ENCODE measurements at regions not wholly inside any gene's neighbourhood (a gene's known extent, or its start where the extent isn't known, plus 50 kb on each side); places are given as distances from the start of the nearest gene placed in this dataset.
"Not testable (repeated sequence)": the region's sequence is repeated elsewhere in the genome, so short reads cannot be mapped to it uniquely, and the experiment has no call there.

GRCh38 chr1:222053790-222054294 is 312.0 kb upstream of the DUSP10 start:
- Histone ChIP-seq H3K4me3 (ENCODE audit: low read length, poor library complexity, severe bottlenecking) (no peak overlapping the region), H3K4me1 (ENCODE audit: insufficient read depth, low read length, poor library complexity, severe bottlenecking) (peaks cover 35% of the 10 kb centered on the region), H3K4me2 (ENCODE audit: low read depth, low read length, poor library complexity, severe bottlenecking) (no peak overlapping the region), H3K9me2 (replicated peaks; ENCODE audit: low read depth, low read length) (no peaks in the 10 kb centered on the region), H2AFZ (ENCODE audit: low read length) (no peak overlapping the region), H3K9ac (ENCODE audit: low read depth, low read length, poor library complexity, severe bottlenecking) (no peak overlapping the region), H3K9me3 (ENCODE audit: insufficient read depth, low read depth, low read length) (no peaks in the 10 kb centered on the region), H3K36me3 (ENCODE audit: insufficient read depth, low read length) (no peaks in the 10 kb centered on the region), H3K79me2 (ENCODE audit: insufficient read depth, low read length) (no peaks in the 10 kb centered on the region), H3K27me3 (ENCODE audit: insufficient read depth, low read length, poor library complexity, severe bottlenecking) (no peaks in the 10 kb centered on the region), H3F3A (ENCODE audit: low read depth) (no peaks in the 10 kb centered on the region), H4K20me1 (ENCODE audit: insufficient read depth, low read length, poor library complexity, severe bottlenecking) (no peaks in the 10 kb centered on the region)
- TF ChIP-seq CTCF (conservative IDR thresholded peaks at IDR 0.05; ENCODE audit: low read length) (no peak), EZH2phosphoT487 (IDR thresholded peaks at IDR 0.05; ENCODE audit: borderline replicate concordance) (no peak)

GRCh38 chr1:222051311-222051710 is 309.4 kb upstream of the DUSP10 start:
- H3K79me2 ChIP-seq (ENCODE audit: insufficient read depth, low read length); H3K36me3 ChIP-seq (ENCODE audit: insufficient read depth, low read length); H2AFZ ChIP-seq (ENCODE audit: low read length); H3K9me2 ChIP-seq (replicated peaks; ENCODE audit: low read depth, low read length); H3K27me3 ChIP-seq (ENCODE audit: insufficient read depth, low read length, poor library complexity, severe bottlenecking); H4K20me1 ChIP-seq (ENCODE audit: insufficient read depth, low read length, poor library complexity, severe bottlenecking); H3K9me3 ChIP-seq (ENCODE audit: insufficient read depth, low read depth, low read length); H3F3A ChIP-seq (ENCODE audit: low read depth): not testable (repeated sequence)
- Histone ChIP-seq H3K9ac (ENCODE audit: low read depth, low read length, poor library complexity, severe bottlenecking) (peak overlapping the region; percentile 28), H3K4me1 (ENCODE audit: insufficient read depth, low read length, poor library complexity, severe bottlenecking) (peaks cover 53% of the 10 kb centered on the region), H3K4me3 (ENCODE audit: low read length, poor library complexity, severe bottlenecking) (peak overlapping the region; percentile 53), H3K4me2 (ENCODE audit: low read depth, low read length, poor library complexity, severe bottlenecking) (peak overlapping the region; percentile 39)

DNA sequence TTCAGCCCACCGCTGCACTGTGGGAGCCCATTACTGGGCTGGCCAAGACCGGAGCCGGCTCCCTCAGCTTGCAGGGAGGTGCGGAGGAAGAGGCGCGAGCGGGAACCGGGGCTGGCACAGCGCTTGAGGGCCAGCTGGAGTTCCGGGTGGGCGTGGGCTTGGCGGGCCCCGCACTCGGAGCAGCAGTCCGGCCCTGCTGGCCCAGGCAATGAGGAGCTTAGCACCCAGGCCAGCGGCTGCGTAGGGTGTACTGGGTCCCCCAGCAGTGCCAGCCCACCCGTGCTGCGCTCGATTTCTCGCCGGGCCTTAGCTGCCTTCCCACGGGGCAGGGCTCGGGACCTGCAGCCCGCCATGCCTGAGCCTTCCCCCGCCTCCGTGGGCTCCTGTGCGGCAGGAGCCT is 307.8 kb upstream of the DUSP10 start:
- not testable (repeated sequence) for H3K9ac ChIP-seq (ENCODE audit: low read depth, low read length, poor library complexity, severe bottlenecking); H4K20me1 ChIP-seq (ENCODE audit: insufficient read depth, low read length, poor library complexity, severe bottlenecking); H3K36me3 ChIP-seq (ENCODE audit: insufficient read depth, low read length); H3K79me2 ChIP-seq (ENCODE audit: insufficient read depth, low read length); H3K9me3 ChIP-seq (ENCODE audit: insufficient read depth, low read depth, low read length); H3K4me2 ChIP-seq (ENCODE audit: low read depth, low read length, poor library complexity, severe bottlenecking); H3K27me3 ChIP-seq (ENCODE audit: insufficient read depth, low read length, poor library complexity, severe bottlenecking); H3K9me2 ChIP-seq (replicated peaks; ENCODE audit: low read depth, low read length); H2AFZ ChIP-seq (ENCODE audit: low read length); H3K4me3 ChIP-seq (ENCODE audit: low read length, poor library complexity, severe bottlenecking); H3F3A ChIP-seq (ENCODE audit: low read depth)
- H3K4me1 ChIP-seq (ENCODE audit: insufficient read depth, low read length, poor library complexity, severe bottlenecking), result peaks cover 51% of the 10 kb centered on the region

- H3K9me3 ChIP-seq (ENCODE audit: insufficient read depth, low read depth, low read length), result no peaks in the 10 kb centered on the region
- no peaks in the 10 kb centered on the region for H3K27me3 ChIP-seq (ENCODE audit: insufficient read depth, low read length, poor library complexity, severe bottlenecking)
- H2AFZ ChIP-seq (ENCODE audit: low read length), result no peak overlapping the region
- peaks cover 5% of the 10 kb centered on the region; the same call in 1 of the 2 replicates for H3F3A ChIP-seq (ENCODE audit: low read depth)
- H3K79me2 ChIP-seq (ENCODE audit: insufficient read depth, low read length), result no peaks in the 10 kb centered on the region
- peaks cover 46% of the 10 kb centered on the region for H3K4me1 ChIP-seq (ENCODE audit: insufficient read depth, low read length, poor library complexity, severe bottlenecking)
- no peaks in the 10 kb centered on the region for H3K9me2 ChIP-seq (replicated peaks; ENCODE audit: low read depth, low read length)
- TF ChIP-seq CTCF (conservative IDR thresholded peaks at IDR 0.05; ENCODE audit: low read length) (no peak), EZH2phosphoT487 (IDR thresholded peaks at IDR 0.05; ENCODE audit: borderline replicate concordance) (no peak)
- no peaks in the 10 kb centered on the region for H3K36me3 ChIP-seq (ENCODE audit: insufficient read depth, low read length)
- no peaks in the 10 kb centered on the region for H4K20me1 ChIP-seq (ENCODE audit: insufficient read depth, low read length, poor library complexity, severe bottlenecking)
- H3K4me3 ChIP-seq (ENCODE audit: low read length, poor library complexity, severe bottlenecking), result peak overlapping the region; percentile 52
- peak overlapping the region; percentile 38 for H3K9ac ChIP-seq (ENCODE audit: low read depth, low read length, poor library complexity, severe bottlenecking)
- H3K4me2 ChIP-seq (ENCODE audit: low read depth, low read length, poor library complexity, severe bottlenecking), result peak overlapping the region; percentile 69
These were observed 307.3 kb upstream of the DUSP10 start for GRCh38 chr1:222049176-222049575.
